ENCODE measurements at regions not wholly inside any gene's neighbourhood (a gene's known extent, or its start where the extent isn't known, plus 50 kb on each side); places are given as distances from the start of the nearest gene placed in this dataset.
A peak's percentile ranks its signal among the peaks of the same experiment; 100 is the strongest.

- TF ChIP-seq SETDB1 (CRISPR knock-in tag; IDR thresholded peaks at IDR 0.05; ENCODE audit: borderline replicate concordance) (no peak), NCOA1 (CRISPR knock-in tag; IDR thresholded peaks at IDR 0.05) (0 out of 2 replicates have a peak, but pooled peaks have one; percentile 54), ZNF569 (CRISPR knock-in tag; IDR thresholded peaks at IDR 0.05; ENCODE audit: borderline replicate concordance) (no peak), ZBTB7A (CRISPR knock-in tag; IDR thresholded peaks at IDR 0.05) (no peak), ZNF607 (CRISPR knock-in tag; IDR thresholded peaks at IDR 0.05; ENCODE audit: borderline replicate concordance) (peak; percentile 53; the same call in 1 of the 2 replicates), CBFB (CRISPR knock-in tag; IDR thresholded peaks at IDR 0.05) (0 out of 2 replicates have a peak, but pooled peaks have one; percentile 40), ZNF747 (CRISPR knock-in tag; IDR thresholded peaks at IDR 0.05; ENCODE audit: borderline replicate concordance) (no peak), ZNF615 (CRISPR knock-in tag; IDR thresholded peaks at IDR 0.05; ENCODE audit: borderline replicate concordance) (no peak), CREB1 (IDR thresholded peaks at IDR 0.05) (no peak), CREB1 (CRISPR knock-in tag; IDR thresholded peaks at IDR 0.05) (no peak; the same call in 1 of the 2 replicates), ZNF883 (CRISPR knock-in tag; IDR thresholded peaks at IDR 0.05; ENCODE audit: not compliant biosample characterization) (peak; percentile 65), TAF15 (IDR thresholded peaks at IDR 0.05; ENCODE audit: low read depth, low read length, poor library complexity, severe bottlenecking) (no peak), BORCS8-MEF2B (CRISPR knock-in tag; IDR thresholded peaks at IDR 0.05) (no peak), MLX (CRISPR knock-in tag; IDR thresholded peaks at IDR 0.05) (no peak), ZNF878 (CRISPR knock-in tag; IDR thresholded peaks at IDR 0.05) (no peak; the same call in 1 of the 2 replicates), ZNF605 (CRISPR knock-in tag; IDR thresholded peaks at IDR 0.05) (peak; percentile 65), SMAD9 (CRISPR knock-in tag; IDR thresholded peaks at IDR 0.05) (no peak), ZNF296 (CRISPR knock-in tag; conservative IDR thresholded peaks at IDR 0.05) (no peak), ZNF7 (CRISPR knock-in tag; IDR thresholded peaks at IDR 0.05) (no peak), ZNF350 (CRISPR knock-in tag; IDR thresholded peaks at IDR 0.05; ENCODE audit: borderline replicate concordance, low read depth) (peak; percentile 93), ZNF30 (CRISPR knock-in tag; IDR thresholded peaks at IDR 0.05) (no peak), NFE2L2 (IDR thresholded peaks at IDR 0.05; ENCODE audit: low read length) (peak; percentile 98), ZNF530 (CRISPR knock-in tag; IDR thresholded peaks at IDR 0.05; ENCODE audit: low read depth) (no peak), KLF13 (CRISPR knock-in tag; IDR thresholded peaks at IDR 0.05) (0 out of 2 replicates have a peak, but pooled peaks have one; percentile 46), KLF12 (CRISPR knock-in tag; IDR thresholded peaks at IDR 0.05; ENCODE audit: borderline replicate concordance) (no peak)
- TF ChIP-seq, protein P1, sequence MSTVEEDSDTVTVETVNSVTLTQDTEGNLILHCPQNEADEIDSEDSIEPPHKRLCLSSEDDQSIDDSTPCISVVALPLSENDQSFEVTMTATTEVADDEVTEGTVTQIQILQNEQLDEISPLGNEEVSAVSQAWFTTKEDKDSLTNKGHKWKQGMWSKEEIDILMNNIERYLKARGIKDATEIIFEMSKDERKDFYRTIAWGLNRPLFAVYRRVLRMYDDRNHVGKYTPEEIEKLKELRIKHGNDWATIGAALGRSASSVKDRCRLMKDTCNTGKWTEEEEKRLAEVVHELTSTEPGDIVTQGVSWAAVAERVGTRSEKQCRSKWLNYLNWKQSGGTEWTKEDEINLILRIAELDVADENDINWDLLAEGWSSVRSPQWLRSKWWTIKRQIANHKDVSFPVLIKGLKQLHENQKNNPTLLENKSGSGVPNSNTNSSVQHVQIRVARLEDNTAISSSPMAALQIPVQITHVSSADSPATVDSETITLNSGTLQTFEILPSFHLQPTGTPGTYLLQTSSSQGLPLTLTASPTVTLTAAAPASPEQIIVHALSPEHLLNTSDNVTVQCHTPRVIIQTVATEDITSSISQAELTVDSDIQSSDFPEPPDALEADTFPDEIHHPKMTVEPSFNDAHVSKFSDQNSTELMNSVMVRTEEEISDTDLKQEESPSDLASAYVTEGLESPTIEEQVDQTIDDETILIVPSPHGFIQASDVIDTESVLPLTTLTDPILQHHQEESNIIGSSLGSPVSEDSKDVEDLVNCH (CRISPR knock-in tag; IDR thresholded peaks at IDR 0.05) = no peak
- TF ChIP-seq, protein P2, sequence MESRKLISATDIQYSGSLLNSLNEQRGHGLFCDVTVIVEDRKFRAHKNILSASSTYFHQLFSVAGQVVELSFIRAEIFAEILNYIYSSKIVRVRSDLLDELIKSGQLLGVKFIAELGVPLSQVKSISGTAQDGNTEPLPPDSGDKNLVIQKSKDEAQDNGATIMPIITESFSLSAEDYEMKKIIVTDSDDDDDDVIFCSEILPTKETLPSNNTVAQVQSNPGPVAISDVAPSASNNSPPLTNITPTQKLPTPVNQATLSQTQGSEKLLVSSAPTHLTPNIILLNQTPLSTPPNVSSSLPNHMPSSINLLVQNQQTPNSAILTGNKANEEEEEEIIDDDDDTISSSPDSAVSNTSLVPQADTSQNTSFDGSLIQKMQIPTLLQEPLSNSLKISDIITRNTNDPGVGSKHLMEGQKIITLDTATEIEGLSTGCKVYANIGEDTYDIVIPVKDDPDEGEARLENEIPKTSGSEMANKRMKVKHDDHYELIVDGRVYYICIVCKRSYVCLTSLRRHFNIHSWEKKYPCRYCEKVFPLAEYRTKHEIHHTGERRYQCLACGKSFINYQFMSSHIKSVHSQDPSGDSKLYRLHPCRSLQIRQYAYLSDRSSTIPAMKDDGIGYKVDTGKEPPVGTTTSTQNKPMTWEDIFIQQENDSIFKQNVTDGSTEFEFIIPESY (CRISPR knock-in tag; IDR thresholded peaks at IDR 0.05) = peak; percentile 26; the same call in 1 of the 2 replicates
Observed at GRCh38 chr20:22411627-22412450, 172.5 kb downstream of the FOXA2 start (continued).

All from HepG2 (cell line).